Pancreas (tissue), 10 donors: ENCODE measurements at regions not wholly inside any gene's neighbourhood (a gene's known extent, or its start where the extent isn't known, plus 50 kb on each side); places are given as distances from the start of the nearest gene placed in this dataset.
A peak's percentile ranks its signal among the peaks of the same experiment; 100 is the strongest.

ENCODE experiments used
- ATAC-seq, 4 donors: fragments of 200-7000 bp; cut with Tn5 transposase; one replicate each; pipeline versions ENCODE4 v1.8.0 to v1.9.1; 2020; ENCODE audit warnings: mild to moderate bottlenecking in 4 of 4, moderate library complexity in 4 of 4
- DNase-seq, 6 donors: peaks; one replicate each; pipeline ENCODE4 v3.0.0-alpha.2; 2020
- FAIRE-seq: peaks from 2 replicates; lab custom pipeline; 2012; peaks lifted over from hg19 to GRCh38; lab: Jason Lieb, UNC
- H3K27ac ChIP-seq, 4 donors: fragments of 200-600 bp; sonication (generic); 1 replicate in 3 of 4; 2 replicates in 1 of 4; pipeline versions ENCODE4 v1.5.0 to v1.8.0; 2020
- H3K27me3 ChIP-seq, 4 donors: fragments of 200-600 bp; one replicate each; pipeline ENCODE4 v1.8.0; 2021
- H3K36me3 ChIP-seq, 3 donors: fragments of 200-600 bp; sonication (generic) in 1 of 3; one replicate each; pipeline versions ENCODE4 v1.5.0 to v1.8.0; 2020 to 2021
- H3K4me1 ChIP-seq, 3 donors: fragments of 200-600 bp; one replicate each; pipeline ENCODE4 v1.8.0; 2021
- H3K4me3 ChIP-seq, 4 donors: fragments of 200-600 bp; sonication (generic) in 2 of 4; one replicate each; pipeline versions ENCODE4 v1.5.0 to v1.8.0; 2020 to 2021
- H3K9me3 ChIP-seq, 4 donors: fragments of 200-600 bp; one replicate each; pipeline ENCODE4 v1.8.0; 2021
- CTCF ChIP-seq, 4 donors: fragments of 200-600 bp; sonication (generic) in 3 of 4; IDR thresholded peaks; one replicate each; pipeline versions ENCODE4 v1.5.0 to v1.8.0; 2021; ENCODE audit warnings: antibody characterized with exemption in 4 of 4
- WGBS, 2 donors: extraction: QIAGEN DNeasy Blood & Tissue Kit; methylation state at CpG; one replicate each; pipeline ENCODE4 v1.1.7; 2013; 5-methylcytosine and 5-hydroxymethylcytosine counted together
- intact Hi-C, 3 donors: fragments of 100-400 bp; cut with DNase I; formaldehyde crosslinking; loops; one replicate each; pipeline versions ENCODE4 v1.11.1 to v1.14.2; 2022
- donor health status: healthy with polysubstance abuse.
- donor health status: DM: no; HTN: no; CAD: no; lungs with moderate emphysema.
- donor health status: DM: no; HTN: no; CAD: no.
- donor health status: control.
- donor health status: control.
- donor health status: Bipolar disorder and iron deficiency.
- donor health status: DM: yes; HTN: yes; CAD: no.
- donor health status: DM: no; HTN: no; CAD: no.
- donor health status: DM: no; HTN: no; CAD: no.
- donor health status: DM: yes; HTN: yes; CAD: no.

DNA sequence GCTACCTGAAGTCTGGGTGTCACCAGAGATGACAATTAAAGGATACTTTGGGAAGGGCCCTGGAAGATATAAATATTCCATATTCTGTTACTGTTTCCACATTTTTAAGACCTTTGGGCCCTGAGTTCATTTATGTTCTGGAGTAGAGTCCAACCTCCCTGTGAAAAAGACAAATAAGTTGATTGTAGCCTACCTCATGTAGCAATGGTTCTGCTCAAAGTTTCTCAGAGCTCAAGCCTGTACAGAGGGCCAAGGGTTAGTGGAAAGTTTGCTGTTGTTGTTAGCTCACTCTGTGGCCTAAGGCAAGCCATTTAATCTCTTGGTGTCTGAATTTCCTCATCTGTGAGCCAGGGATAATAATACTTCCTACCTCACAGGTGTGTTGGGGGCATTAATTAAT, 284.7 kb upstream of the DDHD1 start:
- no peak for TF ChIP-seq CTCF (IDR thresholded peaks at IDR 0.05)
- Histone ChIP-seq H3K27me3 (no peaks in the 10 kb centered on the region), H3K36me3 (no peaks in the 10 kb centered on the region), H3K4me3 (no peak overlapping the region), H3K4me1 (no peaks in the 10 kb centered on the region), H3K9me3 (no peaks in the 10 kb centered on the region), H3K27ac (no peak overlapping the region)
- FAIRE-seq: no peak
- intact Hi-C loops: no loop called here
- DNase-seq: no peak
- ATAC-seq: no peak

DNA sequence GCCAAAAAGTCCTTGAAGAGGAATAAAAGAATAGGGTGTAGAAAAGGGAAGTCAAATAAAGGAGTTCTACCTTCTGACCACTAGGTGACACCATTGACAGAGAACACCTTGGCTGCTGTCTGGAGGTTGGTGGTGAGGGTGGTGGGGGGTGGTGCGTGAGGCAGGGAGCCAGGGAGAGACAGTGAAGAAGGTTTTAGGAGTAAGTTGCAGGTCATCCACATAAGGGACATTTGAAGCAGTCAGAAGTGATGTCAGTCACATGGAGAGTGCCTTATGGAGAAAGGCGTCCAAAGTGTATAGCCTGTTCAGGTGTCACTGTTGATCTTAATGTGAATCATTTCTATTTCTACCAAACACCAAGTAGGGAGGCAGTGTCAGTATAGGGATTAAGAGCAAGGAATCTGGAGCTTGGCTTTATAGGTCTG, 279.3 kb upstream of the DDHD1 start:
- DNase-seq (no peak), ATAC-seq (peak in 2 of 4 donors; percentile 31 to 53), FAIRE-seq (no peak)
- no peak overlapping the region for H3K27ac ChIP-seq
- H3K9me3 ChIP-seq: no peaks in the 10 kb centered on the region
- H3K4me3 ChIP-seq: no peak overlapping the region
- intact Hi-C loops: no loop called here
- H3K4me1 ChIP-seq: no peaks in the 10 kb centered on the region
- WGBS, 2 donors: 23 to 46% methylated on average over 2 of the region's 2 CpGs
- H3K27me3 ChIP-seq: no peaks in the 10 kb centered on the region
- no peaks in the 10 kb centered on the region for H3K36me3 ChIP-seq
- TF ChIP-seq CTCF (IDR thresholded peaks at IDR 0.05): peak; percentile 14 to 27 (median 17)

DNA sequence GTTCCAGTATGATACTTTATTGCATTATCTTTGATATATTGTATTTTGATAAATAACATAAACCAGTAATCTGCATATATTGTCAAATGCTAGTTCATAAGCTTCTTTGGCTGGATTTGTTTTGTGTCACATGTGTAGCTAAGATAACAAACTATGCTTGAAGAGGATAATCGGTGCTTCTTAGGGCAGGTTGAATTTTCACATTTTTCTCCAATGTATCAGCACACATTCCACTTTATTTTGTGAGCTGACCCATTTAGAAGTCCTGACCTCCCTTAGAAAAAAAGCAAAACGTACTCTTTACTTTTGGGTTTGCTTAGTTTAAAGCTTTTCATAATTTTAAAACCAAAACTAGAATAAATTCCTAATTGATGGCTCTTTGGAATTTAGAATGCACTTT, 277.7 kb upstream of the DDHD1 start:
- Histone ChIP-seq H3K4me1 (no peaks in the 10 kb centered on the region), H3K27ac (no peak overlapping the region), H3K4me3 (no peak overlapping the region), H3K9me3 (no peaks in the 10 kb centered on the region), H3K36me3 (no peaks in the 10 kb centered on the region), H3K27me3 (no peaks in the 10 kb centered on the region)
- no peak for TF ChIP-seq CTCF (IDR thresholded peaks at IDR 0.05)
- WGBS, 2 donors: 39 to 46% methylated on average over 2 of the region's 2 CpGs
- no peak for DNase-seq
- ATAC-seq: no peak
- intact Hi-C loops: no loop called here
- no peak for FAIRE-seq

GRCh38 chr14:53412819-53413675, 259.9 kb upstream of the DDHD1 start:
- Histone ChIP-seq H3K4me1 (no peaks in the 10 kb centered on the region), H3K27ac (no peak overlapping the region), H3K36me3 (no peaks in the 10 kb centered on the region), H3K27me3 (no peaks in the 10 kb centered on the region), H3K4me3 (no peak overlapping the region), H3K9me3 (no peaks in the 10 kb centered on the region)
- ATAC-seq (no peak), FAIRE-seq (no peak), DNase-seq (no peak)
- TF ChIP-seq CTCF (IDR thresholded peaks at IDR 0.05): no peak
- intact Hi-C loops: no loop called here
- WGBS, 2 donors: 40 to 45% methylated on average over 1 of the region's 1 CpG

DNA sequence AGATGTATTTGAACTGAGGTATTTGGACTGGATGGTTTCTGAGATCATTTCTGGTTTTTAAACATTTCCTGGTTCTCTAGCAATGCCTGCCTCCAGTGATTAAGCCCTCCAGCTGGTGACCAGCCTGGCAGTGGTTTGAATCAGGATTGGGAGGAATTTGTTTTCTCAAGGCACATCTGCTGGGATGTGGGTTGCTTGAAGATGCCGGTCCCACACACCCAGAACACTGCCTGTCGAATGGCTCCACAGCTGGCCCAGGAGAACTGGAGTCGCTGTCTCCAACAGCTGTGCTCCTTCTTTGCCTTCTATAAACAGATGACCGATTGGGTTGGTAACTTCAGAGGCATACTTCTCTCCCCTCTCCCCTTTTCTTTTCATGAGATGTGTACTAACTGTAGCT, 258.0 kb upstream of the DDHD1 start:
- no peaks in the 10 kb centered on the region for H3K27me3 ChIP-seq
- no peak for TF ChIP-seq CTCF (IDR thresholded peaks at IDR 0.05)
- no peaks in the 10 kb centered on the region for H3K4me1 ChIP-seq
- FAIRE-seq: no peak
- H3K27ac ChIP-seq: no peak overlapping the region
- WGBS, 2 donors: 62 to 68% methylated on average over 4 of the region's 4 CpGs
- H3K9me3 ChIP-seq: no peaks in the 10 kb centered on the region
- no peaks in the 10 kb centered on the region for H3K36me3 ChIP-seq
- intact Hi-C loops: no loop called here
- H3K4me3 ChIP-seq: no peak overlapping the region
- DNase-seq: no peak
- no peak for ATAC-seq
